Activated CD8-positive, alpha-beta T cell treated with anti-CD3 and anti-CD28 coated beads for 36 hours (primary cell): ENCODE measurements at regions not wholly inside any gene's neighbourhood (a gene's known extent, or its start where the extent isn't known, plus 50 kb on each side); places are given as distances from the start of the nearest gene placed in this dataset.

Experiments
- ATAC-seq: fragments of 200-7000 bp; cut with Tn5 transposase; one replicate; pipeline ENCODE4 v1.10.0; 2021; ENCODE audit warnings: mild to moderate bottlenecking, moderate library complexity
- CTCF ChIA-PET: fragments of 350-600 bp; sonication (Branson Sonifier 250); formaldehyde crosslinking; loops from one replicate; lab custom pipeline; 2021; ENCODE audit warnings: antibody characterized with exemption; lab: Charles Lee
- POLR2A ChIA-PET: fragments of 350-600 bp; sonication (Branson Sonifier 250); formaldehyde crosslinking; loops from one replicate; lab custom pipeline; 2021; ENCODE audit warnings: antibody characterized with exemption; lab: Charles Lee
- DNase-seq: peaks from one replicate; pipeline ENCODE4 v3.0.0-alpha.2; 2020
- H3K27ac Mint-ChIP-seq: one replicate; pipeline ENCODE4 v1.8.0; 2021; ENCODE audit warnings: mild to moderate bottlenecking, mixed read lengths
- H3K27me3 Mint-ChIP-seq: one replicate; pipeline ENCODE4 v1.8.0; 2021; ENCODE audit warnings: mixed read lengths
- H3K36me3 Mint-ChIP-seq: one replicate; pipeline ENCODE4 v1.8.0; 2021; ENCODE audit warnings: low read depth, mixed read lengths
- H3K4me1 Mint-ChIP-seq: one replicate; pipeline ENCODE4 v1.8.0; 2021; ENCODE audit warnings: low read depth, mixed read lengths
- H3K4me3 Mint-ChIP-seq: one replicate; pipeline ENCODE4 v1.8.0; 2021; ENCODE audit warnings: mild to moderate bottlenecking, moderate library complexity, mixed read lengths
- H3K9me3 Mint-ChIP-seq: one replicate; pipeline ENCODE4 v1.8.0; 2021; ENCODE audit warnings: mixed read lengths
- CTCF ChIP-seq: fragments of 200-600 bp; IDR thresholded peaks from one replicate; pipeline ENCODE4 v1.8.0; 2022; ENCODE audit warnings: antibody characterized with exemption, mild to moderate bottlenecking
- intact Hi-C: fragments of 100-400 bp; cut with micrococcal nuclease; formaldehyde crosslinking; loops from one replicate; pipeline ENCODE4 v1.10.0; 2022

GRCh38 chr15:98195796-98196195, 235.3 kb downstream of the ARRDC4 start:
- TF ChIP-seq CTCF = no peak
- no peak overlapping the region for H3K27ac Mint-ChIP-seq
- ChIA-PET POLR2A (no interaction called here), CTCF (interaction anchor here (1.5 to 3.1 kb wide), 2 partner anchors 18 to 116 kb away, joined by 3 to 10 read pairs; no protein-coding TSS in a partner anchor)
- H3K36me3 Mint-ChIP-seq = no peaks in the 10 kb centered on the region
- intact Hi-C loops = no loop called here
- no peaks in the 10 kb centered on the region for H3K9me3 Mint-ChIP-seq
- H3K4me1 Mint-ChIP-seq = no peaks in the 10 kb centered on the region
- ATAC-seq = no peak
- no peak overlapping the region for H3K4me3 Mint-ChIP-seq
- DNase-seq = no peak
- H3K27me3 Mint-ChIP-seq = no peaks in the 10 kb centered on the region

DNA sequence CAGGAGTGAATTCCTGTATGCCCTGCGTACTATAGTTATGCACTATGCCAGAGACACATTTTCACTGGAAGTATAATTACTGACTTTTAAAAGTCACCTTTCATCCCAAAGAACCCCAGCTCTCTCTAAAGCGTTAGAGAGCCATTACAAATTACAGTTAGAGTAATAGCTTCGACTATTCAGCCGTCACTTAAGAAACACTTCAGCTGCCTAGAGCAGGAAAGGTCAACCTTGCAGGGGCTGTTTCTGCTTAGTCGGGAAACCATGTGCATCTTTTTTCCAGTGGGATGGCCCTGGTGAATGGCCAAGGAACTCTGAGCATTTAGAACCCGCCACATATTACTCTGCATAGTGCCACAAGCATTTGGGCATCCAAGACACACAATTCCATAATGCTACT, 235.9 kb downstream of the ARRDC4 start:
- ATAC-seq (no peak), DNase-seq (no peak)
- H3K9me3 Mint-ChIP-seq = no peaks in the 10 kb centered on the region
- no peaks in the 10 kb centered on the region for H3K27me3 Mint-ChIP-seq
- H3K36me3 Mint-ChIP-seq = no peaks in the 10 kb centered on the region
- TF ChIP-seq CTCF = no peak
- no peaks in the 10 kb centered on the region for H3K4me1 Mint-ChIP-seq
- ChIA-PET POLR2A (no interaction called here), CTCF (interaction anchor here (1.5 to 3.1 kb wide), 2 partner anchors 18 to 115 kb away, joined by 3 to 10 read pairs; no protein-coding TSS in a partner anchor)
- intact Hi-C loops = no loop called here
- H3K4me3 Mint-ChIP-seq = no peak overlapping the region
- H3K27ac Mint-ChIP-seq = no peak overlapping the region

- no peak for DNase-seq
- intact Hi-C loops = no loop called here
- ChIA-PET POLR2A (no interaction called here), CTCF (no interaction called here)
- no peak overlapping the region for H3K27ac Mint-ChIP-seq
- no peak for TF ChIP-seq CTCF
- H3K4me1 Mint-ChIP-seq = no peaks in the 10 kb centered on the region
- H3K27me3 Mint-ChIP-seq = no peaks in the 10 kb centered on the region
- no peaks in the 10 kb centered on the region for H3K9me3 Mint-ChIP-seq
- no peak overlapping the region for H3K4me3 Mint-ChIP-seq
- no peak for ATAC-seq
- H3K36me3 Mint-ChIP-seq = no peaks in the 10 kb centered on the region
Observed at GRCh38 chr15:98202256-98202655, 241.8 kb downstream of the ARRDC4 start.

GRCh38 chr15:98203872-98204660, 243.6 kb downstream of the ARRDC4 start:
- Mint-ChIP-seq H3K4me1 (no peaks in the 10 kb centered on the region), H3K27ac (no peak overlapping the region), H3K36me3 (no peaks in the 10 kb centered on the region), H3K27me3 (no peaks in the 10 kb centered on the region), H3K4me3 (no peak overlapping the region), H3K9me3 (no peaks in the 10 kb centered on the region)
- intact Hi-C loops = no loop called here
- DNase-seq (no peak), ATAC-seq (no peak)
- TF ChIP-seq CTCF = no peak
- ChIA-PET CTCF (interaction anchor here (0.6 kb wide), 1 partner anchor 37 kb away, joined by 3 read pairs; no protein-coding TSS in a partner anchor), POLR2A (no interaction called here)

- no peaks in the 10 kb centered on the region for H3K36me3 Mint-ChIP-seq
- CTCF ChIA-PET = interaction anchor here (1.3 kb wide), 1 partner anchor 214 kb away, joined by 3 read pairs; no protein-coding TSS in a partner anchor
- POLR2A ChIA-PET = no interaction called here
- peaks cover 2% of the 10 kb centered on the region for H3K27me3 Mint-ChIP-seq
- no peak overlapping the region for H3K4me3 Mint-ChIP-seq
- no peaks in the 10 kb centered on the region for H3K4me1 Mint-ChIP-seq
- ATAC-seq (no peak), DNase-seq (no peak)
- TF ChIP-seq CTCF = no peak
- intact Hi-C loops = loop anchor here (5.0 kb wide), 1 partner anchor 51 kb away; no protein-coding TSS in a partner anchor
- no peak overlapping the region for H3K27ac Mint-ChIP-seq
- H3K9me3 Mint-ChIP-seq = no peaks in the 10 kb centered on the region
Observed at GRCh38 chr15:98207928-98208327, 247.4 kb downstream of the ARRDC4 start.
